ENCODE measurements at regions not wholly inside any gene's neighbourhood (a gene's known extent, or its start where the extent isn't known, plus 50 kb on each side); places are given as distances from the start of the nearest gene placed in this dataset.

GRCh38 chr4:100839712-100840111 is 321.9 kb upstream of the EMCN start:
- DNase-seq: no peak

- DNase-seq: no peak
These were observed 320.5 kb upstream of the EMCN start for GRCh38 chr4:100838286-100838685.

- DNase-seq: no peak
These were observed 319.1 kb upstream of the EMCN start for GRCh38 chr4:100836929-100837328.

- DNase-seq: no peak
These were observed 316.8 kb upstream of the EMCN start for GRCh38 chr4:100834616-100835015.

- no peak for DNase-seq
These were observed 316.1 kb upstream of the EMCN start for GRCh38 chr4:100833906-100834305.

- DNase-seq: no peak
These were observed 311.3 kb upstream of the EMCN start for GRCh38 chr4:100828986-100829685.

- DNase-seq: no peak
These were observed 310.5 kb upstream of the EMCN start for GRCh38 chr4:100828364-100828763.

GRCh38 chr4:100827756-100828155 is 309.9 kb upstream of the EMCN start:
- no peak for DNase-seq

- DNase-seq: no peak
These were observed 309.2 kb upstream of the EMCN start for GRCh38 chr4:100826808-100827548.

GRCh38 chr4:100826067-100826466 is 308.2 kb upstream of the EMCN start:
- DNase-seq: no peak

- no peak for DNase-seq
These were observed 306.1 kb upstream of the EMCN start for GRCh38 chr4:100823993-100824323.

GRCh38 chr4:100823066-100823992 is 305.5 kb upstream of the EMCN start:
- no peak for DNase-seq

GRCh38 chr4:100820249-100820648 is 302.4 kb upstream of the EMCN start:
- DNase-seq: no peak

- no peak for DNase-seq
These were observed 301.7 kb upstream of the EMCN start for GRCh38 chr4:100819505-100819904.

- DNase-seq: no peak
These were observed 298.7 kb upstream of the EMCN start for GRCh38 chr4:100816436-100817045.

- no peak for DNase-seq
These were observed 293.2 kb upstream of the EMCN start for GRCh38 chr4:100811046-100811445.

GRCh38 chr4:100809506-100809905 is 291.7 kb upstream of the EMCN start:
- DNase-seq: no peak

- DNase-seq: no peak
These were observed 289.2 kb upstream of the EMCN start for GRCh38 chr4:100806988-100807387.

GRCh38 chr4:100805538-100805937 is 287.7 kb upstream of the EMCN start:
- DNase-seq: no peak

GRCh38 chr4:100804576-100805360 is 286.9 kb upstream of the EMCN start:
- DNase-seq: no peak

GRCh38 chr4:100803751-100804150 is 285.9 kb upstream of the EMCN start:
- DNase-seq: no peak

Measured in NCI-H1048 (cell line).